HL-60 (cell line): ENCODE measurements at regions not wholly inside any gene's neighbourhood (a gene's known extent, or its start where the extent isn't known, plus 50 kb on each side); places are given as distances from the start of the nearest gene placed in this dataset.

ENCODE experiments used
- DNase-seq, 2 experiments: peaks; one replicate each; pipeline ENCODE4 v3.0.0-alpha.2; 2010 to 2020; ENCODE audit warnings: low read depth in 1 of 2, low spot score in 1 of 2
- H3K27ac ChIP-seq: fragments of 250-450 bp; sonication (Bioruptor Pico); replicated peaks from 2 replicates; pipeline ENCODE4 v1.5.1; 2020; ENCODE audit warnings: mild to moderate bottlenecking, moderate library complexity
- H3K27me3 ChIP-seq: fragments of 250-450 bp; sonication (Bioruptor Pico); 2 replicates; pipeline ENCODE4 v1.5.1; 2021; ENCODE audit warnings: mild to moderate bottlenecking, moderate library complexity; ENCODE audit not compliant: insufficient read depth, poor library complexity, severe bottlenecking
- H3K4me3 ChIP-seq: replicated peaks from 2 replicates; pipeline ENCODE4 v1.5.1; 2011; ENCODE audit warnings: mild to moderate bottlenecking, control low read depth, low read length; ENCODE audit not compliant: insufficient read depth
- CTCF ChIP-seq: IDR thresholded peaks from one replicate; pipeline ENCODE4 v1.5.1; 2011; ENCODE audit warnings: low read length, control low read depth, inconsistent platforms; ENCODE audit not compliant: insufficient read depth
- GABPA ChIP-seq: IDR thresholded peaks from 2 replicates; pipeline ENCODE4 v1.6.1; 2012; ENCODE audit warnings: low read depth
- POLR2AphosphoS5 ChIP-seq: IDR thresholded peaks from 2 replicates; pipeline ENCODE4 v1.6.1; 2012; ENCODE audit warnings: low read depth
- REST ChIP-seq: IDR thresholded peaks from 2 replicates; pipeline ENCODE4 v1.6.1; 2012; ENCODE audit warnings: low read depth; ENCODE audit not compliant: insufficient replicate concordance
- SPI1 ChIP-seq: IDR thresholded peaks from 2 replicates; pipeline ENCODE4 v1.6.1; 2012; ENCODE audit warnings: low read depth, mild to moderate bottlenecking, borderline replicate concordance

DNA sequence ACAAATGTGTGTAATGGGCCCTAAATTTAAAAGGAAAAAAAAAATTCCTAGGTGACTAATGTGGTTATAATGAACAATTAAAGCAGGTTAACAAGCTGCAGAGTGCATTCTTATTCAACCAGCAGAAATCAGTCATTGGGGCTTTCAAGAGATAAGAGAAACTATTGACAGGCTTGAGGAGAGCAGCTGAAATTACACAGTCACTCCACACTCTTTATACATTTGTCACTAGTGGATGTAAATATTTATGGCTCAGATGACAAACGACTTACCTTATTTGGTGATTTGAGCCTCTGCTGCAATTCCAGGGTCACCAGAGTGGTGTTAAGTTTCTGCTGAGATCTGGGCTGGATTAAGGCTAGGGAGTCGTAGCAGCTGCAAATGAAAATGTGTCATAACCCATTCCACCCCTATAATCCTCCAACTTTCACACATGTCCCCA, 896.3 kb downstream of the TTLL7 start:
- Histone ChIP-seq H3K27ac (no peak overlapping the region), H3K27me3 (no peaks in the 10 kb centered on the region), H3K4me3 (no peak overlapping the region)
- TF ChIP-seq REST = no peak
- TF ChIP-seq POLR2AphosphoS5 = no peak
- no peak for TF ChIP-seq CTCF
- no peak for TF ChIP-seq GABPA
- no peak for TF ChIP-seq SPI1
- DNase-seq = no peak

- no peak for DNase-seq
- H3K4me3 ChIP-seq = no peak overlapping the region
- no peaks in the 10 kb centered on the region for H3K27me3 ChIP-seq
- no peak for TF ChIP-seq CTCF
- no peak for TF ChIP-seq SPI1
- no peak for TF ChIP-seq POLR2AphosphoS5
- no peak for TF ChIP-seq GABPA
- no peak for TF ChIP-seq REST
- H3K27ac ChIP-seq = no peak overlapping the region
Observed at GRCh38 chr1:83101406-83101805, 897.5 kb downstream of the TTLL7 start.

DNA sequence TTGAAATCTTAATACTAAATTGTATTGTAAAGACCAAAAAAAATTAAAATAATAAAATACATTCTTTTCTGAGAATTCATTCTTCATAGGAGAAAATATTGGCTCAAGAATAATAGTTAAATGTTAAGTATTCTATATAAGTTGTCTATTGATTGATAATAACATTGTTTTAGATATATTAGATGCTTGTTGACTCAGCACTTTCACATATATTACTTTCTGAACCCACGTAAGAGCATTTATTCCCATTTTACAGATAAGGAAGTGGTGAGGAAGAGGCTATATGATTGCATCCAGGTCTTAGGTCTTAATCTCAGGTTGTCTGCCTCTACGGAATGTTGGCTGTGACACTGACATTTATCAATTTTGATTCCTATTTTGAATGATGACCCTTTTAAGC, 898.8 kb downstream of the TTLL7 start:
- H3K27ac ChIP-seq = no peak overlapping the region
- no peak for TF ChIP-seq POLR2AphosphoS5
- no peak for TF ChIP-seq CTCF
- TF ChIP-seq SPI1 = no peak
- TF ChIP-seq GABPA = no peak
- TF ChIP-seq REST = no peak
- no peaks in the 10 kb centered on the region for H3K27me3 ChIP-seq
- no peak overlapping the region for H3K4me3 ChIP-seq
- no peak for DNase-seq
